BE2C (cell line): ENCODE measurements at regions not wholly inside any gene's neighbourhood (a gene's known extent, or its start where the extent isn't known, plus 50 kb on each side); places are given as distances from the start of the nearest gene placed in this dataset.

Experiments used
- DNase-seq: peaks from one replicate; pipeline ENCODE4 v3.0.0-alpha.2; 2020
- H3K27me3 ChIP-seq: fragments of 250-450 bp; sonication (Bioruptor Pico); 2 replicates; pipeline ENCODE4 v1.5.1; 2020; ENCODE audit warnings: mild to moderate bottlenecking
- H3K36me3 ChIP-seq: fragments of 250-450 bp; sonication (Bioruptor Pico); 2 replicates; pipeline ENCODE4 v1.5.1; 2020; ENCODE audit warnings: mild to moderate bottlenecking
- H3K4me1 ChIP-seq: fragments of 250-450 bp; sonication (Bioruptor Pico); 2 replicates; pipeline ENCODE4 v1.5.1; 2020
- H3K4me3 ChIP-seq: 2 replicates; pipeline ENCODE4 v1.5.1; 2011; ENCODE audit warnings: low read depth, low read length
- H3K9me3 ChIP-seq: fragments of 250-450 bp; sonication (Bioruptor Pico); 2 replicates; pipeline ENCODE4 v1.5.1; 2020
- TF ChIP-seq, protein P1 (sequence below): IDR thresholded peaks from 2 replicates; pipeline ENCODE4 v1.5.1; 2012; ENCODE audit warnings: mild to moderate bottlenecking, low read depth, low read length

DNA sequence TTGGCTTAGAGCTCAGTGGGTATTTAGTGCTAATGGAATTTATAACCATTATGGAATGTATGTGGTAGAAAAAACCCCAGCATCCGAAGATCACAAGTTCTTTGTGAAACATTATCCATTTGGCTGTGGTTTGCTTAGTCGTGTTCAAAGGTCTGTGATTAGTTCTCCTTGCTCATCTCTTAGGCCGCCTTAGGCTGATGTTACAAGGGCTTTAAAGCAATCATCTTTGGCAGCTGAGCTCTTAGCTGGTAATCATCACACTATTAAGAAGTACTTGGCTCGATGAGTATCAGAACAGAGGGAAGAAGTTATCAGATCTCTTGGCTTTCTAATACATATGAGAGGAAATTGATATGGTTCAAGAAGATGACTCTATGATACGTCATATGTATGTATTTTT is 124.1 kb upstream of the E2F7 start:
- TF ChIP-seq, protein P1, sequence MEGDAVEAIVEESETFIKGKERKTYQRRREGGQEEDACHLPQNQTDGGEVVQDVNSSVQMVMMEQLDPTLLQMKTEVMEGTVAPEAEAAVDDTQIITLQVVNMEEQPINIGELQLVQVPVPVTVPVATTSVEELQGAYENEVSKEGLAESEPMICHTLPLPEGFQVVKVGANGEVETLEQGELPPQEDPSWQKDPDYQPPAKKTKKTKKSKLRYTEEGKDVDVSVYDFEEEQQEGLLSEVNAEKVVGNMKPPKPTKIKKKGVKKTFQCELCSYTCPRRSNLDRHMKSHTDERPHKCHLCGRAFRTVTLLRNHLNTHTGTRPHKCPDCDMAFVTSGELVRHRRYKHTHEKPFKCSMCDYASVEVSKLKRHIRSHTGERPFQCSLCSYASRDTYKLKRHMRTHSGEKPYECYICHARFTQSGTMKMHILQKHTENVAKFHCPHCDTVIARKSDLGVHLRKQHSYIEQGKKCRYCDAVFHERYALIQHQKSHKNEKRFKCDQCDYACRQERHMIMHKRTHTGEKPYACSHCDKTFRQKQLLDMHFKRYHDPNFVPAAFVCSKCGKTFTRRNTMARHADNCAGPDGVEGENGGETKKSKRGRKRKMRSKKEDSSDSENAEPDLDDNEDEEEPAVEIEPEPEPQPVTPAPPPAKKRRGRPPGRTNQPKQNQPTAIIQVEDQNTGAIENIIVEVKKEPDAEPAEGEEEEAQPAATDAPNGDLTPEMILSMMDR = no peak
- Histone ChIP-seq H3K4me3 (no peak overlapping the region), H3K27me3 (no peaks in the 10 kb centered on the region), H3K9me3 (no peaks in the 10 kb centered on the region), H3K4me1 (no peaks in the 10 kb centered on the region), H3K36me3 (no peaks in the 10 kb centered on the region)
- no peak for DNase-seq

DNA sequence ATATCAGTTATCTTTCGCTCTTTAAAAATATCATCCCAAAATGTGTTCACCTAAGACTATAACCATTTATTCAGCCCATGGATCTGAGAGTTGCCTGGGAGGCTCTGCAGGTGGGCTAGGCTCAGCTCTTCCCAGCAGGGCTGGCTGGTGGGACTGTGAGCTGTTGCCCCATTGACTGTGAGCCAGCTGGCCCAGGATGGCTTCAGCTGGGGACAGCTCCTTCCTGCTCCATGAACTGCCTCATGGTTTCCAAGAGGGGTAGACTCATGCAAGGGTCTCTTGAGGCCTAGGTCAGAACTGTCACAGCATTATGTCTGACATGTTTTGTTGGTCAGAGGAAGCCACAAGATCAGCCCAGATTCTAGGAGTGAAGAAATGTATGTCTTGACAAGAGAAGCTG is 114.1 kb upstream of the E2F7 start:
- Histone ChIP-seq H3K36me3 (no peaks in the 10 kb centered on the region), H3K4me3 (no peak overlapping the region), H3K9me3 (no peaks in the 10 kb centered on the region), H3K27me3 (no peaks in the 10 kb centered on the region), H3K4me1 (no peaks in the 10 kb centered on the region)
- TF ChIP-seq, protein P1 = no peak
- no peak for DNase-seq

DNA sequence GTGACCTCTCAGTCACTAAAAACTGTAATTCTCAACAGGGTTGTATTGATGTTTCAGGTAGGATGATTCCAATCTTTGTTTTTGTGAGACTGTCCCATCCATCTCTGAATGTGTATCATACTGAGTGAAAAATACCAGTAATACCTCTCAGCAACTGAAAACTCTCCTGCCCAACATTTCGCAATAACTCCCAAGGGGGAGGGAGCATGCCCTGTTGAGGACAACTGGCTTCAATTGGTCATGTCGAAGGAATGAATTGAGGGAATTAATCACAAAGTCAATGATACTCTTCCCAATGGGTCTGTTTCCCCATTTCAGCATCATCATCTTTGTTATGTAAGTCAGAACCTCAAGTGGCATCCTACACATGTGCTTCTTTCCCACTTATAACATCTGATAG is 102.4 kb upstream of the E2F7 start:
- Histone ChIP-seq H3K4me1 (no peaks in the 10 kb centered on the region), H3K9me3 (no peaks in the 10 kb centered on the region), H3K27me3 (no peaks in the 10 kb centered on the region), H3K36me3 (no peaks in the 10 kb centered on the region), H3K4me3 (no peak overlapping the region)
- no peak for DNase-seq
- TF ChIP-seq, protein P1 = no peak

DNA sequence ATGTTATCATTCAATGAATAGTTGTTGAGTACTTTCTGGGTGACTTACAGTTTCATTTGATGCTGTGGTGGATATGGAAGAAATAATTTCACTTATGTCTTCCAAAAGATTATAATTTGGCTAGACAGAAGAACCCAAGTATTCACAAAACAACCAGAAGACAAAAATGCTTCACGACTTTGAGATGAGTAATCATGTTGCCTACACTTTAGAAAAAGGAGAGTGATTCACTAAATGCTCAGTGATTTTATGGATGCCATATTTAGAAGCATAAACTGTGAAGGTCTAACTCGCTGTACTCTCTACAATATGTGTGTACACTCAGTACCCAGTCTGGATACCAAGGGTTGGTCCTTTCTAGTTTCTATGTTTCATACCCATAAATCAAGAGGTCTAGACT is 101.3 kb upstream of the E2F7 start:
- TF ChIP-seq, protein P1 = no peak
- Histone ChIP-seq H3K4me1 (no peaks in the 10 kb centered on the region), H3K9me3 (no peaks in the 10 kb centered on the region), H3K27me3 (no peaks in the 10 kb centered on the region), H3K36me3 (no peaks in the 10 kb centered on the region), H3K4me3 (no peak overlapping the region)
- DNase-seq = no peak

DNA sequence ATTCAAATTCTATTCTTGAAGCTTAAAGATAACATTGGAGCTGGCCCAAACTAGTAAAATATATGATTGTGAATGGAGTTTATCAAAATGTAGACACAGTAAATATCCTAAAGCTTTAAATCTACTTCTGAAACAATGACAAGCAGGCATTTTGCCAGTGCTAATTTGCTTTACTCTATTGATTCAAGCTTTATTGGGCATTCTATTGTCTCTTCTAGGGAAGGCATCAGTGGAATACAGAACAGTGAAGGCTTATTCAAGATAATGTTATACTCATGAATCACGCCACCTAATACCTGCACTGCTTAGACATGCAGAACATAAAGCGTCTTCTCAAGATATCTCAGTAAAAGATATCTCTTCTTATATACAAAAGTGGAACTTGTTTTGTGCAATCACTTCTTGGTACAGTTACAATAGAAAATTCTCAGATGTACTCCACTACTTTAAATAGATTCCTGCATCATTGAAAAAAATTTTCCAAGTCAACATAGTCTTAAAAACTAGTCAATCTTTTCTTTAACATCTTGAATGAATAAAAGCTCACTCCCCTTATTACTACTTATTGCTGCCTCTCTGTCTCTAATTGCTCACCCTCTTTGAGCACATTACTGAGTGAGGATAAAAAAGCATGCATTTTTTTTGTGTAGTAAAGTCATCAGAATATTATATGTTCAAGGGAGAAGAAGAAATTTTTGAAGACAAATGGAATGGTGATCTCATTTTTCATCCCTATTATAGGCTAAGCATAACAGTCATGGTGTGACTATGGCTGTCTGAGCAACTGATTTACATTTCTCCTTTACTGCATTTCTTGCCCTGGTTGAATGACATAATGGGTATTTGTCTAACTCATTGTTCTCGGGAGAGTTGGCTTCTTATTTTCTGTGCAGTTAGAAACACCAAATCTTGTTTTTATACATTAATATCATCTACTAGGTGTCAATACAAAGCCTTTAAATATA is 98.0 kb upstream of the E2F7 start:
- Histone ChIP-seq H3K9me3 (no peaks in the 10 kb centered on the region), H3K4me1 (no peaks in the 10 kb centered on the region), H3K4me3 (no peak overlapping the region), H3K27me3 (no peaks in the 10 kb centered on the region), H3K36me3 (no peaks in the 10 kb centered on the region)
- no peak for DNase-seq
- TF ChIP-seq, protein P1 = no peak

DNA sequence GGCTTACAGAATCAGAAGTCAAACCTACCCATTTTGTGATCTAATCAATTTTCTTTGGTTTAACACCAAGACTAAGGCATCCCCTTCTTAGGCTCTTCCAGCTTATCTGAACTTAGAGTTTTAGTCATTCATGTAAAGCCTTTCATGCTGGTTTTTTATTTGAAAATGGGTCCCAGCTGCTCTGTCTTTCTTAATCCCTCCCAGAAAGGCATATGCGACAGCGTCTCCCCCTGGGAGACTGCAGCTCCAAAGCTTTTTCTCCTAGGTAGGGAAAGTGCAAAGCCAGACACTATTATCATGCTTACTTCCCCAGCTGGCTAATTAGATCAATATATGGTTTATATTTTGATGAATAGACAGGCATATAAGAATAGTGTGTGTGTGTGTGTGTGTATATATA is 96.6 kb upstream of the E2F7 start:
- Histone ChIP-seq H3K4me3 (no peak overlapping the region), H3K27me3 (no peaks in the 10 kb centered on the region), H3K9me3 (no peaks in the 10 kb centered on the region), H3K36me3 (no peaks in the 10 kb centered on the region), H3K4me1 (no peaks in the 10 kb centered on the region)
- TF ChIP-seq, protein P1 = no peak
- DNase-seq = no peak
